ENCODE measurements at regions not wholly inside any gene's neighbourhood (a gene's known extent, or its start where the extent isn't known, plus 50 kb on each side); places are given as distances from the start of the nearest gene placed in this dataset.
"Not testable (repeated sequence)": the region's sequence is repeated elsewhere in the genome, so short reads cannot be mapped to it uniquely, and the experiment has no call there.

DNA sequence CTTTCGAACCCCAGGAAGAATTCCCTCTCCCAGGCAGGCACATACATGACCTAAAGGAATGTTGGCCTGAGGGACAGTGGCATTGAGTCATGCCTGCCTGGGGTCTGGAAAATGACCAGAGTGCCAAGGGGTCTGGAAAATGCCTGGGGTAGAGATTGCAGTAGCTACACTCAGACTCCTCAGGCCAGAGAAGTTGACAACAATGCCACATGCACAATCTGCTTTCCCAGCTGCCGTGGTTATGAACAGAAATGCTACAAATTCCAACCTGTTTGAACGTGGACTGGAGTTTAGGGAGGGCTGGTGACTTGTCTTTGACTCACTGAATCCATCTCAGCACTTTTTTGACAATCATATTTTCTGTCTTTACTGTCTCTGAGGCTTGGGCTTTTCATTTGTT lies 250.0 kb downstream of the ABCC12 start:
- peak; percentile 45 for DNase-seq (ENCODE audit: low read depth)

DNA sequence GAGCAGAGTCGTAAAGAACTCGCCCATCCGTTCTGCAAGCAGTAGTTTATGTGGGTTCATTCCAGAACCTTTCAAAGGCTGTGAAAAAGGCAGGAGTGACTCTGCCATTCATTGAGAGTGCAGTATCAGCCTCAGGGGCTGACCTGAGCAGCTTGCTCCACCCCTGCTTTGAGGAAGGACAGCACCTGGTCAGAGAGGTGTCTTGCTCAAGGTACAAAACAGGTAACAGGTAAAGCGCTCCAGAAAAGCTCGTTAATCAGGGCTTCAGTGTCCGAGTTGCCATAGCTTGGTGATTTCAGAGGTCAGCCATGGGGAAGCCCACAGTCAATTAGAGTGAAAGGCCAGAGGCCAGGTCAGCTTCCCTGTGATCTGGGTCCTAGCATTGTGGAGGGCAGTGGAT lies 251.1 kb downstream of the ABCC12 start:
- no peak for DNase-seq (ENCODE audit: low read depth)

DNA sequence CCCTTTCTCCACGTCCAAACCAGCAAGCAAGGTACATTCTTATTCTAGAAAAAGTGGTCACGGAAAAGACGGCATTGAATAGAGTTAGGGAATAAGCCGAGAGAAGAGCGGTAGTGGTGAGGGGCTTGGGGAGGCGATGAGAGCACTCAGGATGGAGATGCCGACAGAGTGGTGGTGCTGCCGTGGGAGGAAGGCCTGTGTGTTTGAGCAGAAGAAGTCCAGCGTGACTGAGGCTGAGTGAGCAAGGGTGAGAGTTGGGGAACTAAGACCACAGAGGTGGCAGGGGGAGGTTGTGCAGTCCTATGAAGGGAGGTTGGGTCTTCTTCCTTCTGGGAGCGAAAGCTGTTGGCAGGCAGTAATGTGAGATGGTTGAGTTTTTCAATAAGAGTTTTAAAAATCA lies 252.3 kb downstream of the ABCC12 start:
- no peak for DNase-seq (ENCODE audit: low read depth)

DNA sequence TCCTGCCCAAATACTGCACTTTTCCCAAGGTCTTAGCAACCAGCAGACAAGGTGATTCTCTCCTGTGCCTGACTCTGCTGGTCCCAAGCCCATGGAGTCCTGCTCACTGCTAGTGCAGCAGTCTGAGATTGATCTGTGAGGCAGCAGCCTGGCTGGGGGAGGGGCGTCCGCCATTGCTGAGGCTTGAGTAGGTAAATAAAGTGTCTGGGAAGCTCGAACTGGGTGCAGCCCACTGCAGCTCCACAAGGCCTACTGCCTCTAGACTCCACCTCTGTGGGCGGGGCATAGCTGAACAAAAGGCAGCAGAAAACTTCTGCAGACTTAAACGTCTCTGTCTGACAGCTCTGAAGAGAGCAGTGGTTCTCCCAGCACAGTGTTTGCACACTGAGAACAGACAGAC lies 258.7 kb downstream of the ABCC12 start:
- DNase-seq (ENCODE audit: low read depth), result not testable (repeated sequence)

DNA sequence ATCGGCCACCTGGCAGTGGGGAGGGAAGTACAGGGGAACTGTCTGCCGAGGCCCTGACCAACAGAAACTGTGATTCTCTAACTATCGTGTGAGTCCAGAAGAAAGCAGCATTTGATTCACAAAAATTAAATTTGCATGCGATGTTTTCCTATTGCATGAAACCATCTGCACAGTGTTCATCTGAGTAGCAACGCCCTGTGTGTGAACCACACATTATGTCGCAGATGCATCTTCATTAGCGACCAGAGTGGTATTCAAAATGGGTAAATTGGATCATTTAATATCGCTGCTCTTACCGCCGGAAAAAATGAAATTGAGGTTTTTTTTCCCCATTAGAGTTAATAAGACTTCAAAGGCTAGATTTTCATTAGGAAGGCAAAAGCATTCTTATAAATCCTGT lies 260.6 kb downstream of the ABCC12 start:
- DNase-seq (ENCODE audit: low read depth), result no peak

DNA sequence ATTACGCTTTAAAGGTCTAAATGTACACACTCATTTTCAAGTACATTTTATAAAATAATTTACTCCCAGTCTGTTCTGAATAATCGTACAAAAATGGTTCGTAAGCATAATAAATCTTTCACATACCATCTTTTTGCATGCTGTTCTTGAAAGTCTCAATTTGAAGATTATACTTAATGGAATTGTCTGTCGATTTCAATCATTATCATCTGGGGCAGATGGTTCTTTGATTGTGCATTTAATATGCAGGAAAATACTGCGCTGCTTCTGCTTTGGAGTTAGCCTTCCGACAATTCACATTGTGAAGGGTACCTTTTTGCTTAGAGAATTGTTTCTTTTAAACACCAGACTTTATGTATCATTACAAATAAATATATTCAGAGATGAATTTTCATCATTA lies 262.8 kb downstream of the ABCC12 start:
- DNase-seq (ENCODE audit: low read depth), result no peak

DNA sequence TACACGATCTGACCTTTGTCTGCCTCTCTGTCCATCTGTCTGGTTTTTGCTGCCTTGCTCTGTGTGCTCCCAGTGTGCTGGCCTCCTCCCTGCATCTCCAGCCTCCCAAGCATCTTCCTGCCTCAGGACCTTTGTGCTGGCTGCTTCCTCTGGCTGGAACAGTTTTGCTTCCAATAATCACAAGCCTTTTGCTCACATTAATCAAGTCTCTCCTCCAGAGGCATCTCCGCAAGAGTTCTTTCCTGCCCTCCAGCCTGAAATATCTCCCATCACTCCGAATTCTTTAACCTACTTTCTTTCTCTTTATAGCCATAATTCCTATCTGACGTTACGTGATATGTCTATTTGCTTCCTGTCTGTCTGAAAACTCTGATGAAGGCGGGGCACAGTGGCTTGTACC lies 267.1 kb downstream of the ABCC12 start:
- DNase-seq (ENCODE audit: low read depth), result no peak

DNA sequence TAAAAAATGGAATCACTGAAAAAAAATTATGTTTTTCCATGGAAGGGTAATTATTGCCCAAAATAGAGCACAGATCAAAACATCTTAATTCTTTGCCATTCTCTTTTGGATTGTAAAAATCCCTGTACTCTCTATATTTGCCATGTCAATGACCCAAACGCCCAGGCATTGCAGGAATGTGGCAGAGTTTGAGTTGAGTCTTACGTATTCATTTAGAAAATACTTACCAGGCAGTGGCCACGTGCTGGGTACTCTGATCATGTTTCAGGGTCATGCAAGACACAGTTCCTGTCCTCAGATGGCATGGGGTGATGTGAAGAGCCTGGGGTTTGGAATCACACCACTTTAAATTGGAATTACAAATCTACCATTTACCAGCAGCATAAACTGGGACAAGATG lies 267.7 kb downstream of the ABCC12 start:
- peak; percentile 77 for DNase-seq (ENCODE audit: low read depth)

DNA sequence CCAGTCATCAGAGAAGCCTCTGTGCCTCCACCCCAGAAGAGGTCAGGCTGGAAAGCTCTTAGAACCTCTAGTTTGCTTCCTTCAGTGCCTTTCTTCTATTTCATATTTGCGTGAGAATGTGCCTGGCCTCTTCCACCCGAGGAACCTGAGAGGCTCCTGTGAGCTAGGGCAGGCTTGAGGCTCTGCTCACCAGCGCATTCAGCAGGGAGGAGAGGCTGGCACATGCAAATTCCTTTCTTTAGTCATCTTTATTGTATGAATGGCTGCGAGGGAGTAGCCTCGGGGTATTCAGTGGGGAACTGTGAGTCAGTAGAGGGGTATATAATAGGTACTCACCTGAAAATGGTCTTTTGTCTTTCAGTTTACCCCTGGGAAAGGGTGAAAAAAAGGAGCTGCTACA lies 268.3 kb downstream of the ABCC12 start:
- DNase-seq (ENCODE audit: low read depth), result peak; percentile 59

DNA sequence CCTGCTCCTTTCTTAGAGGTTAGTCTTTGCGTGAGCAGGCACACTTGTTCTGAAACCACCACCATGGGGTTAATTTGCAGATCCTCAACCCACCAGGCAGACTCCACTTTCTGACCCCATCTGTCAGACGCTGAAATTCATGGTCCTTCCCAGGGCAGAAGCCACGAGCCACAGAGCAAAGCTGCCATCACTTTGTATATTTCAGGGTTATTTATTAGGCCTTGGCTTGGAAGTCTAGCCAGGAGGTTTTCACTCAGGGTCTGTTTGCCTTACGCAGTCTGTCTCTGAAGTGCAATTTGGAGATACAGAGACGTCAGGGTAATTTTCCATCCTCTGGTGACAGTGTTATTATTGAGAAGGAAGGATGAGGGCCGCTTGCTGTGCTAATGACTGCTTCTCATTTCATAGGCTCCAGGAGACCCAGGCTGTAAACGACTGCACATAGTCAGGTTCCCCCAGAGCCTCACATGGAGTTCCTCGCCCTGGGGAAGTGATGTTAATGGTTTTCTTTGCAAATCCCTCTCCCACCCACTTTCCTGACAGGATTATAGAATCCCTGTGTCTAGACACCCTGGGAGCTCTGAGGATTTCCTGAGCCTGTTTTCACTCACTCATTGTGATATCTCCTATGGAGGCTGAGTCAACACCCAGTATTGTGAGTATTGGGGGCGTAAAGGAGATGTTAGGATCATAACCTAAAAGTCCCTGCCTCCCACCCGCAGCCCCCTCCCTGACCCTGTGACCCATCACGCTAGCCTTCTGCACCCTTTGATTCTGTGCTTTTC lies 269.0 kb downstream of the ABCC12 start:
- DNase-seq (ENCODE audit: low read depth), result peak; percentile 1

DNA sequence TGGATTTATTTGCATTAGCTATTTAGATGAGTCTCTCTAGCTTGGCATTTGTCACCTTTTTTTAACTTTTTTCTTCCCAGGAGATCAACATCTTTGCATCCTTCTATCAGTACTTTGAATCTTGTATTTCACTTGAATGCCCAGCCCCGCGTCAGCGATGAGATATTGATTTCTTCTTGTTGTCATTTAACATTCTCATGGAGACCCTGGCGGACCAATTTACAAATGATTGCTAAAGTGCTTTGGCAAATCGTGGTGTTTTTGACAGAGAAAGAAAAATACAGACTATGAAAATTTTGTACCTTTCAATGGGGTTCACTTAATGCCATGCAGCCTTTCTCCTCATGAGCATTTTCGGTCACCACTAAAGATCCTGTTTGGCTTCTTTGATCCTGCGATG lies 269.7 kb downstream of the ABCC12 start:
- DNase-seq (ENCODE audit: low read depth), result no peak

DNA sequence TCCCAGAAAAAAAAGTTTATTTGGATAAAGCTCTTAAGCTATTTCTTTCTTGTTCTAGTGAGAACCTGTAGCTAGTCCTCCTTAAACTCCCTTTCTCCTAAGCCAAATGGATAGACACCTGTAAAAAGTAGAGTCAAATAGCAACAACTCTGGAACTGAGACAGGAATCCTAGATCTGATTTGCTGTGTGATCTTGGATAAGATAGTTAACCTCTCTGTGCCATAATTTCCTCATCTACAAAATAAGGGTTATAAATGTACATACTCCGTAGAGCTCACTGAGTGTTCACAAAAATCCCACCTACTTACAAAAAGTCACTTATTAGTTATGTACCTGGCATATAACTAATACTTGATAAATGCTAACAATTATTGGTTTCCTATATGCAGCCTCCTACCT lies 270.3 kb downstream of the ABCC12 start:
- no peak for DNase-seq (ENCODE audit: low read depth)

DNA sequence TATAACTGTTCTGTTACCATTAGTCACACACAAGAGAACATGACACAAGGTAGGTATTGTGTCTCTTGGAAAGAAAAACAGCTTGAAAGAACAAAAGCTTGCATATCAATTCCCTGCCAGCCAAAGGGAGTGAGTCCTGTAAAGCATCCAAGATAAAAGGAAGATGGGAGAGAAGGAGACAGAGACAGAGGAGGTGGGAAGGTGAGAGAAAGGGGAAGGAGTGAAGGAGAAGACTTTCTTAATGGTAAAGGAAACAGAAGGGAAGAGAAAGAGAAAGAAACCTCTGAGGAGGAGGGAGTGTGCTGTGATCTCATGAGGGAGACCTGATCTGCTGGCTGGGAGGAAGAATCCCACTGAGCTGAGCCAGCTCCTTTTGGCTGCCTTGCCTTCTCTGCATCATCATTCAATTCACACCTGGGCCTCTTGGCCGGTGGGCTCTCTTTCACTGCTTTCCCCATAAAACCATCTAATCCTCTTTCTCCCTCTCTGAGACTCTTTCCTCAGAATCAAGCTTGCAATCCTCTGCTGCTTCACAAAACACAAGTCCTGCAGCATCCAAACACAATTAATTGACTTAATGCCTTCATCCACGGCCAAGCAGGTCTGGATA lies 271.6 kb downstream of the ABCC12 start:
- no peak for DNase-seq (ENCODE audit: low read depth)

DNA sequence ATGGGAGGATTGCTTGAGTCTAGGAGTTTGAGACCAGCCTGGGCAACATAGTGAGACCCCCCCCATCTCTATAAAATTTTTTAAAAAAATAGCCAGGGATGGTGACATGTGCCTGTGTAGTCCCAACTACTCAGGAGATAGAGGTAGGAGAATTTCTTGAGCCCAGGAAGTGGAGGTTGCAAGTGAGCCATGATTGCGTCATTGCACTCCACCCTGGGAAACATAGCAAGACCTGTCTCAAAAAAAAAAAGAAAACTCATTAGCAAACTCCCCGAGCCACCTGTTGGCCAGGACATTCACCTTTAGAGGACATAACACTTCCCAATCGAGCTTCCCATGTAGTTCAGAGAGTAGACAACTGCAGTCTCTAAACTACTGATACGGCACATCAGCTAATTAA lies 274.2 kb downstream of the ABCC12 start:
- DNase-seq (ENCODE audit: low read depth), result no peak

DNA sequence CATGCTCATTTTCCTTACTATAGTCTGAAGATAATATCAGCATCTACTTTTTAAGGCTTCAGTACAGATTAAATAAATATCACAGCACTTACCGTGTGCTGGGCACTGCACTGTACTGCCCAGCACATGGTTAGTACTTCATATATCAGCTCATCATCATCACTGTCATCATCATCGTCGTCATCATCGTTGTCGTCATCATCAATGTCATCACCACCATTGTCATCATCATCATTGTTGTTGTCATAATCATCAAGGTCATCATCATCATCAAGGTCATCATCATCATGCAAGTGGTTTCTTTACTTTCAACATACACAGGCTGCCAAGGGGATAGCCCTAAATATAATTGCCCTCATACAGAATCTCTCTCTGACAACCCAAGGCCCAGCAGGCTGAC lies 275.1 kb downstream of the ABCC12 start:
- DNase-seq (ENCODE audit: low read depth), result no peak

DNA sequence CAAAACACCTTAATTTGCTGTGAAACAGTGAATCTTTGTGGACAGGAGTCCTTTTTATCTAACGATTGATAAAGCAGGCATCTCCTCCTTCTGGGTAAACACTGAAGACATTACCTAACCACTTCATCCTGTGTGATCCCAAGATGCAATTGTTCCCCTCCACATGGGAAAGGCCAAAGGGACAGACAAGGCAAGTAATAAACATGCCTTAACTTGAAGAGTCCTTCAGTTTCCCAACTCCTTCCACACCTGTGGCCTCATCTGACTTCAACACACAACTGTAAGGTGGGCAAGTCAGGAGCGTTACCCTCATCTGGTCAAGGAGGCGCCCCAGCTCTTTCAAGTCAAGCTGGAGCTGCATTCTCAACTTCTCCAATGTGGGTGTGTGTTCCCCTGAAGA lies 278.6 kb downstream of the ABCC12 start:
- no peak for DNase-seq (ENCODE audit: low read depth)

DNA sequence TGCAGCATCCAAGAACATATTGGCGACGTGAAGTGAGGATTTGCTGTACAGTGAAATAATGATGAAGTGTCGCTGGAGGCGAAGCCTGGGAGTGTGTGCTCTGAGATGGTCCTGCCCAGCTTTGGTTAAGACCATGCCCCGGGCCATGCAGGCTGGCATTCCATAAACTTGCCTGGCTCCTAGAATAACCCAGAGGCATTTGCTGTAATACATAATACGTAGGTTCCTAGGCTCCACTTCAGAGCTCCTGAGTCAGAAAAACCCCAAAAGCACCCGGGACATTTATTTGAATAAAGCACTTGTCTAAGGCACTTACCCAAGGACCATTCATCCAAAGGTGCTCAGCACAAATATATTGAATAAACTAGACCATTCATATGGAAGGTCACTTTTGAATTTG lies 279.3 kb downstream of the ABCC12 start:
- no peak for DNase-seq (ENCODE audit: low read depth)

DNA sequence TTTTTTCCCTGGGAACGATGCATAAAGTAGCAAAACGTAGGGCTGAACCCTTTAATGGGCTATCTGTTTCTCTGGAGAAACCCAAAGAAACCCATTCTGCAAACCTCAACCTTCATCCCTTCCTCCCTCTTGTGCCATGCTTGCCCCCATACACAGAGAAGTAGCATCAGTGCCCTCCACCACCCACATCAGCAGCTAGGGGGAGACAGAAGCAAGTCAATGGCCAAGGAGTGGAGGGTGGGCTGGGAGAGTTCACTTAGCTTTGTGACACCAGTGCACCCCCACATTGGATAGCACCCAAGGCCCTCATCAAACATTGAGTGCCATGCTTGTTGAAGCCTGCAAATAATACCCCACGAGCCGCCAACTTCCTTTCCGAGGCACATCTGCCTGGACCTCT lies 282.4 kb downstream of the ABCC12 start:
- peak; percentile 6 for DNase-seq (ENCODE audit: low read depth)

DNA sequence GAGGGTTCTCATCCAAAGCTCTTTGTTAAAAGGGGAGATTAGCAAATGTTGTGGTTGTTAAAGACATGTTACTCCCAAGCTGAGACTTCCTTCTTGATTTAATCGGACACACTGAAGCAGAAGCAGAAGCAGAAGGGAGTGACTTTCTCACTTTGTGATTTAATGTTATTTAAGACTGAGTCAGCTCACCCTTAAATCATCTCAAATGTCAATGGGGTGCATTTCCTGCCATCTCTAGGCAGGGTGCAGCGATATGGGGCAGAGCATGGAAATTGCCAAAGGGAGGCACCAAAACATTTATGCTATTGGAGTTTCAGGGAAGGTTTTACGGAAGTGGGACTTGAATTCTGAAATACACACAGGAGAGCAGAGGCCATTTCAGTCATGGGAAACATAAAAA lies 283.6 kb downstream of the ABCC12 start:
- DNase-seq (ENCODE audit: low read depth), result no peak

DNA sequence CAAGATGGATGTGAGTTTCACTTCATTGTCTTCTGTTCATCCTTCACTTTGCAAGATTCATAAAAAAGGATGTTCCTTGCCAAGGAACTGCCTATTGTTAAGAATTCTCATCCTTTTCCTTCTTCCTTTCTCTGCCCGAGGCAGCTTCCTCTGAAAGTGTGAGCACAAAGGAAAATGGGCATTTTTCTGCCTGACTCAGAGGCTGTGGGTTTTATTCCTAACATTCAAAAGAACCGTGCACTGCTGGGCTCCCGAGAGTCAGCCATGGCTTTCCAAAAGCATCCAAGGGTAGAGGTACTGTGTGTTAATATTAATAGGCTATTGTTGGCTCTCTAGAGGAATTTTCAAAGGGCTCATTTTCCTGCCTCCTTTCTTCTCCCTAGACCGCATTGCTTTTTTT lies 289.4 kb downstream of the ABCC12 start:
- DNase-seq (ENCODE audit: low read depth), result no peak

DNA sequence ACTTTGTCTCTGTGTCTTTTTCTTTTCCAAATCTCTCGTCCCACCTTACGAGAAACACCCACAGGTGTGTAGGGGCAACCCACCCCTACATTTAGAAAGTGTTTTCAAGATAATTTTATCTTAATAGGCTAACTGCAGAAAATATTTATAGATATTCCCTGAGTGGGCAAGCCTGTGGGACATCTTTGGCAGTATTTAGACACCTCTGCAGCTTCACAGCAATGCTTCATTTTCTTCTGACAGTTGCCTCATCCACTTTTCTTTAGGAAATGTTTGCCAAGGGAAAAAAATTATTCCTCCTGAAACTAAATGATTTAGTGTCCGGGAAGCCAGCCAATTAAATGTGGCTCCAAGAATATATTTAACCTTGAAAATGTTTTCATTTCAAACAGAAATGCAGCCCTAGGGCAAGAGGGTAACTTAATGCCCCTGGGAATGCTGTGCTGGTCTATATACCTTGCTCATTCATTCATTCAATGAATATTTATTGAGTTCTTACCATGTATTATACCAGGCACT lies 290.4 kb downstream of the ABCC12 start:
- no peak for DNase-seq (ENCODE audit: low read depth)

DNA sequence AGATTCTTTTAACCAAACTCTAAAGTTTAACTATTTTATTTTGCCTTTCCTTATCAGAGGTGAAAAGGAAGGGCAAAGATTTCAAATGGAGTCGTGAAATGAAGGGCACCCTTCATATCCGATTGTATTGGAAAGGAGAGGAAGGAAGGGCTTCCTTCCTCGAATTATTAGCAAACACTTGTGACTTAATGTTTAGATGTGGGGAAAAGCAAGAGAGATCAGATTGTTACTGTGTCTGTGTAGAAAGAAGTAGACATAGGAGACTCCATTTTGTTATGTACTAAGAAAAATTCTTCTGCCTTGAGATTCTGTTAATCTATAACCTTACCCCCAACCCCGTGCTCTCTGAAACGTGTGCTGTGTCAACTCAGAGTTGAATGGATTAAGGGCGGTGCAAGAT lies 291.5 kb downstream of the ABCC12 start:
- not testable (repeated sequence) for DNase-seq (ENCODE audit: low read depth)

DNA sequence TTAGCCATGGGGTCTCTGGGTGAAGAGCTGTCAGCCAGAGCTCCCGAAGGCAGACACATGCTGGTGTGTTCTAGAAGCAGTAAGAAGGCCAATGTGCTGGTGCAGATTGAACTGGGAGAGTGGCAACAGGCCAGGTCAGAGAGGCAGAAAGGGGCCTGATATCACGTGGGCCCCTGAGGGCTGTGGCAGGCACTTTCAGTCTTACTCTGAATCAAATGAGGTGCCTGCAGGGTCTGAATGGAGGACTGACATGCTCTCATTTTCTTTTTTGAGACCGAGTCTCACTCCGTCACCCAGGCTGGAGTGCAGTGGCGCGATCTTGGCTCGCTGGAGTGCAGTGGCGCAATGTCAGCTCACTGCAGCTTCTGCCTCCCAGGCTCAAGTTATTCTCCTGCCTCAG lies 293.8 kb downstream of the ABCC12 start:
- DNase-seq (ENCODE audit: low read depth), result no peak

Data from EH (cell line).